HUES64 (cell line): ENCODE measurements at regions not wholly inside any gene's neighbourhood (a gene's known extent, or its start where the extent isn't known, plus 50 kb on each side); places are given as distances from the start of the nearest gene placed in this dataset.

Experiments used
- H3K27ac ChIP-seq: 2 replicates; pipeline ENCODE4 v1.7.0; 2013; ENCODE audit warnings: low read depth, low read length, inconsistent platforms
- H3K27me3 ChIP-seq: 2 replicates; pipeline ENCODE4 v1.6.1; 2013; ENCODE audit warnings: mild to moderate bottlenecking, low read length; ENCODE audit not compliant: insufficient read depth
- H3K36me3 ChIP-seq: 2 replicates; pipeline ENCODE4 v1.6.1; 2013; ENCODE audit warnings: mild to moderate bottlenecking, low read length; ENCODE audit not compliant: insufficient read depth
- H3K4me1 ChIP-seq: 2 replicates; pipeline ENCODE4 v1.6.1; 2013; ENCODE audit warnings: mild to moderate bottlenecking, low read length, moderate library complexity; ENCODE audit not compliant: insufficient read depth
- H3K4me3 ChIP-seq: 2 replicates; pipeline ENCODE4 v1.5.1; 2013; ENCODE audit warnings: mild to moderate bottlenecking, low read length, moderate library complexity
- H3K9ac ChIP-seq: 2 replicates; pipeline ENCODE4 v1.6.1; 2013; ENCODE audit warnings: mild to moderate bottlenecking, low read depth, low read length
- H3K9me3 ChIP-seq: 2 replicates; pipeline ENCODE4 v1.6.1; 2013; ENCODE audit warnings: low read depth, low read length; ENCODE audit not compliant: insufficient read depth
- WGBS: fragments of 150-250, 120-280 bp; methylation state at CpG from one replicate; pipeline ENCODE4 v1.1.7; 2013; ENCODE audit warnings: missing lambda C conversion rate; 5-methylcytosine and 5-hydroxymethylcytosine counted together

GRCh38 chr4:116387937-116388474 lies 697.4 kb downstream of the TRAM1L1 start:
- WGBS = 95% methylated on average over 2 of the region's 2 CpGs

DNA sequence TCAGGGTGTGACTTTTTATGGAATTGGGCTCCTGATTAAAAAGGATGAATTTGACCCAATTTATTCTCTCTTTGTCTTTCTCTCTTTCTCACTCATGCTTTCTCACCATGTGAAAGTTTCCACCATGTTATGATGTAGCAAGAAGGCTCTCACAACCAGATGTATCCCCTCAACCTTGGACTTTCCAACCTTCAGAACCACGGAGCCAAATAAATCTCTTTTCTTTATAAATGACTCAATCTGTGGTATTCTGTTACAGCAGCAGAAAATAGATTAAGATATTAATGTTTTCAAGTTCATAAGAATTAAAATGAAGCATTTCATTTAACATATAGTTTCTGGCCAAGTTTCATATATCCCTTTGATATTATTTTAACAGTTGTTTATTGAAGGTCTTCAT lies 698.5 kb downstream of the TRAM1L1 start:
- no CpG with 5 or more reads among the region's 1 CpG for whole genome bisulfite sequencing
- H3K4me1 ChIP-seq = no peaks in the 10 kb centered on the region

More at GRCh38 chr4:116387937-116388474, 697.4 kb downstream of the TRAM1L1 start:
- Histone ChIP-seq H3K27ac (no peak overlapping the region), H3K27me3 (no peaks in the 10 kb centered on the region), H3K9me3 (no peaks in the 10 kb centered on the region), H3K4me3 (no peak overlapping the region), H3K36me3 (no peaks in the 10 kb centered on the region), H3K9ac (no peak overlapping the region), H3K4me1 (no peaks in the 10 kb centered on the region)

DNA sequence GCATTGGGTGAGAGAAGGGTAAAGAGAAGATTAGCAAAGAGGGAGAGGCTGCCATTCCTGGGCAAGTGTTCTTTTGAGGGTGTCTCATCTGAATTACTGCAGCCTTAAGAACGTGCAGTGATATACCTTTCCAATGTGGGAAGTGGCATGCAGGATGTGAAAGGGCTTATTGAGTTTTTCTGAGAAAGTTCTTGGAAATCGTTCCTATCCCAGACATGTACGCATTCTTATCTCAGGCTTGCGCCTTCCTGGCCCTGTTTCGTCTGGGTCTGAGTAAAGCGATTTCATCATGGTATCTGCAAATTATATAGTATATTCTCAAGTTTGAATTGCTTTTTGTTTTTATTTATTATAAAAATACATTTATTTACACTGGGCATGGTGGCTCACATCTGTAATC lies 699.8 kb downstream of the TRAM1L1 start:
- H3K27ac ChIP-seq = no peak overlapping the region
- no peaks in the 10 kb centered on the region for H3K9me3 ChIP-seq
- H3K4me1 ChIP-seq = no peaks in the 10 kb centered on the region
- 94% methylated on average over 4 of the region's 6 CpGs for WGBS
- H3K4me3 ChIP-seq = no peak overlapping the region
- no peak overlapping the region for H3K9ac ChIP-seq
- H3K36me3 ChIP-seq = no peaks in the 10 kb centered on the region
- H3K27me3 ChIP-seq = no peaks in the 10 kb centered on the region

More for the DNA sequence above, 698.5 kb downstream of the TRAM1L1 start:
- Histone ChIP-seq H3K9me3 (no peaks in the 10 kb centered on the region), H3K9ac (no peak overlapping the region), H3K4me3 (no peak overlapping the region), H3K27ac (no peak overlapping the region), H3K36me3 (no peaks in the 10 kb centered on the region), H3K27me3 (no peaks in the 10 kb centered on the region)

DNA sequence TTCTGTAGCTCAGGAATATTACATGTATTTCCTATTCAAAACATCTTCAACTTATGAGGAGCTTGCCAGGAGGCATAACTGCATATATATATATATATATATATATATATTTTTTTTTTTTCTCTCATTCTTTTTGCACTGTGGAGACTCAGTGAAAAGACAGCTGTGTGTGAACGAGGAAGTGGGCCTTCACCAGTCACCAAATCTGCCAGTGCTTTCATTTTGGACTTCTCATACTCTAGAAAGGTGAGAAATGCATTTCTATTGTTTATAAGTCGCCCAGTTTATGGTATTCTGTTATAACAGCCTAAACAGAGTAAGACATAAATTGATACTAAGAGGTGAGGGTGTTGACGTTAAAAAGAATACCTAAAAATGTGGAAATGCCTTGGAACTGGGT lies 710.6 kb downstream of the TRAM1L1 start:
- Histone ChIP-seq H3K9ac (no peak overlapping the region), H3K27ac (no peak overlapping the region), H3K27me3 (no peaks in the 10 kb centered on the region), H3K9me3 (no peaks in the 10 kb centered on the region), H3K4me1 (no peaks in the 10 kb centered on the region), H3K4me3 (no peak overlapping the region), H3K36me3 (no peaks in the 10 kb centered on the region)
- WGBS = 88% methylated on average over 3 of the region's 3 CpGs

DNA sequence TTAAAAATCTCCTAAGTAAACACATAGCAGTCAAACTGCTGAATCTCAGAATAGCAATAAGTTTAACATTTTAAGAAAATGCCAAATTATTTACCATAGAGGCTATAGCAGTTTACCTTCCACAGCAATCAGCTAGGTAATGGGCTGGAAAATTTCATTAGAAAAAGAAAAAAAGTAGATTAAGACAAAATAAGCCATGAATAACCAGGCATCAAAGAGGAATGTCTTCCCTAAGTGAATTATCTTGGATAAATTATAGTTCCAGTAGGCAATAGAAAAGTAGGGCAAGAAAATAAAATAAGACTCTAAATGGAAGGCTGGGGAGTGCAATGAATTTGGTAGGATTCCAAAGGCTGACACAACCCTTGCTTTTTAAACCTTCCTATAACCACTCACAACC lies 722.8 kb downstream of the TRAM1L1 start:
- no peak overlapping the region for H3K27ac ChIP-seq
- no peaks in the 10 kb centered on the region for H3K27me3 ChIP-seq
- H3K4me3 ChIP-seq = no peak overlapping the region
- no peaks in the 10 kb centered on the region for H3K36me3 ChIP-seq
- H3K9ac ChIP-seq = no peak overlapping the region
- H3K4me1 ChIP-seq = no peaks in the 10 kb centered on the region
- H3K9me3 ChIP-seq = no peaks in the 10 kb centered on the region

DNA sequence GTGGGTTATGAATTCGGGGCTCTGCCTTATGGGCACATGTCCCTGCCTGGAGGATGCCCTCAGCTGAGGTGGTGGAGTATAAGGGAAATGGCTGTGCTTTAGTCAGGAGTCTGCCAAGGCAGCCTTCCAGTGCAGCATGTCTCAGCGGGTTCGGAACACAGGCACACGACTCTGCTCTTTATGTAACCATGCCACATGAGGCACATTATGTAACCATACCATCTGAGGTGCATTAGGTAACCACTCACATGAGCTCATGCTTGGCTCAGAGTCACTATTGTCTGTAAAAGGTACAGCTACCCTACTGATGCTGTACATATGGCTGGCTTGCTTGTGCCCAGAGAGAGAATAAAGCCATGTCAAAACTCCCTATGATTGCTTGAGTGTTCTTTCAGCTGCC lies 723.6 kb downstream of the TRAM1L1 start:
- Histone ChIP-seq H3K4me3 (no peak overlapping the region), H3K27ac (no peak overlapping the region), H3K9ac (no peak overlapping the region), H3K9me3 (no peaks in the 10 kb centered on the region), H3K27me3 (no peaks in the 10 kb centered on the region), H3K4me1 (no peaks in the 10 kb centered on the region), H3K36me3 (no peaks in the 10 kb centered on the region)
- WGBS = 91% methylated on average over 4 of the region's 4 CpGs

DNA sequence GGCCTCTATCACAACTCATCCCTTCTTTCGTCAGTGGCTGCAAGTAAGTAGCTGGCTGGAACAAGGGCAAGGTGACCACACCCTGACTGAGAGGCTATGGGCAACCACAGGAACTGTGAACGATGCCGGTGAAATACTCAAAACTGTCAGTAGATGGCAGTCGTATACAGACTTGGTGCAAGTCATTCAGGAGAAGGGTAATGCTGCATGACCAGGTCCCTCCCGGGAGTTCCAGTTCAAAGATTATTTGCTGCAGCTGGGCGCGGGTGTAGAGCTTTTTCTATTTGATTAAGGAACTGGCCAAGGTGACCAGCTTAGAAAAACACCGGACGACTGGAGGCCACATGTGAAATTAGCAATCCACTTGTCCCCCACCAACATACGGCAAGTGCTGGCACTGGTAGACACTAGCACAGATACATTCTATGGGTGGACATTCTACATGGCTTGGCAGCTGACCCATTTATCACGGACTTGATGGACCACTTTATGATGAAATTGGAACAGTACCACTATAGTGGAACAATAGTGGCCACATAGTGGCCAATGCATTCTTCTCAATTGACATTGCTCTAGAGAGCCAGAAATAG lies 726.6 kb downstream of the TRAM1L1 start:
- H3K4me3 ChIP-seq = no peak overlapping the region
- 60% methylated on average over 11 of the region's 11 CpGs for WGBS
- no peak overlapping the region for H3K27ac ChIP-seq

GRCh38 chr4:116357758-116358157 lies 727.6 kb downstream of the TRAM1L1 start:
- Histone ChIP-seq H3K4me3 (no peak overlapping the region), H3K9me3 (no peaks in the 10 kb centered on the region), H3K9ac (no peak overlapping the region), H3K27me3 (no peaks in the 10 kb centered on the region), H3K4me1 (peaks cover 5% of the 10 kb centered on the region; the same call in 1 of the 2 replicates), H3K36me3 (no peaks in the 10 kb centered on the region), H3K27ac (no peak overlapping the region)
- 95% methylated on average over 4 of the region's 4 CpGs for WGBS

More for the DNA sequence above, 726.6 kb downstream of the TRAM1L1 start:
- Histone ChIP-seq H3K4me1 (peaks cover 4% of the 10 kb centered on the region; the same call in 1 of the 2 replicates), H3K36me3 (no peaks in the 10 kb centered on the region), H3K27me3 (no peaks in the 10 kb centered on the region), H3K9me3 (no peaks in the 10 kb centered on the region), H3K9ac (no peak overlapping the region)

GRCh38 chr4:116346750-116347149 lies 738.6 kb downstream of the TRAM1L1 start:
- no peak overlapping the region for H3K4me3 ChIP-seq
- no peak overlapping the region for H3K27ac ChIP-seq
- WGBS = no CpG with 5 or more reads among the region's 1 CpG
- no peaks in the 10 kb centered on the region for H3K27me3 ChIP-seq
- H3K36me3 ChIP-seq = no peaks in the 10 kb centered on the region
- no peak overlapping the region for H3K9ac ChIP-seq
- H3K4me1 ChIP-seq = no peaks in the 10 kb centered on the region
- no peaks in the 10 kb centered on the region for H3K9me3 ChIP-seq

DNA sequence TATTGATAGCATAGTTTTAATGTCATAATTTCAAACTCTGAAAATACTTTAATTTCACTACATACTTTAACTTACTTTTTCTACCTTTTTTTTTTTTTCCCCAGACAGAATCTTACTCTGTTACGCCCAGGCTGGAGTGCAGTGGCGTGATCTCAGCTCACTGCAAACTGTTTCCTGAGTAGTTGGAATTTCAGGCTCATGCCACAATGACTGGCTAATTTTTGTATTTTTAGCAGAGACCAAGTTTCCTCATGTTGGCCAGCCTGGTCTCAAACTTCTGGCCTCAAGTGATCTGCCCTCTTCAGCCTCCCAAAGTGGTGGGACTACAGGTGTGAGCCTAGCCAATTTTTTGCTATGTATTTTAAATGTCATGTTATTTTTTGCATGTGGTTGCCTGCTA lies 741.6 kb downstream of the TRAM1L1 start:
- Histone ChIP-seq H3K27me3 (no peaks in the 10 kb centered on the region), H3K9me3 (no peaks in the 10 kb centered on the region), H3K36me3 (no peaks in the 10 kb centered on the region), H3K4me3 (no peak overlapping the region), H3K4me1 (no peaks in the 10 kb centered on the region), H3K27ac (no peak overlapping the region), H3K9ac (no peak overlapping the region)
- WGBS = 99% methylated on average over 2 of the region's 2 CpGs

- no peak overlapping the region for H3K9ac ChIP-seq
- no peaks in the 10 kb centered on the region for H3K27me3 ChIP-seq
- no peak overlapping the region for H3K4me3 ChIP-seq
- no peaks in the 10 kb centered on the region for H3K9me3 ChIP-seq
- H3K27ac ChIP-seq = no peak overlapping the region
- no peaks in the 10 kb centered on the region for H3K36me3 ChIP-seq
- 93% methylated on average over 2 of the region's 2 CpGs for WGBS
- H3K4me1 ChIP-seq = no peaks in the 10 kb centered on the region
Measured at GRCh38 chr4:116342143-116342542, 743.2 kb downstream of the TRAM1L1 start.

- Histone ChIP-seq H3K27ac (no peak overlapping the region), H3K4me1 (no peaks in the 10 kb centered on the region), H3K9me3 (no peaks in the 10 kb centered on the region), H3K36me3 (no peaks in the 10 kb centered on the region), H3K27me3 (no peaks in the 10 kb centered on the region), H3K9ac (no peak overlapping the region), H3K4me3 (no peak overlapping the region)
Measured at GRCh38 chr4:116332508-116332907, 752.9 kb downstream of the TRAM1L1 start.
